Loucy (cell line): ENCODE measurements at regions not wholly inside any gene's neighbourhood (a gene's known extent, or its start where the extent isn't known, plus 50 kb on each side); places are given as distances from the start of the nearest gene placed in this dataset.

Source experiments
- CTCF ChIP-seq: fragments of 200-600 bp; sonication (generic); conservative IDR thresholded peaks from 2 replicates; pipeline ENCODE4 v1.5.1; 2014; ENCODE audit warnings: mild to moderate bottlenecking, antibody characterized with exemption, low read length
- EZH2phosphoT487 ChIP-seq: fragments of 200-600 bp; IDR thresholded peaks from 2 replicates; pipeline ENCODE4 v1.6.1; 2018; ENCODE audit warnings: antibody characterized with exemption, mild to moderate bottlenecking, moderate library complexity, borderline replicate concordance

DNA sequence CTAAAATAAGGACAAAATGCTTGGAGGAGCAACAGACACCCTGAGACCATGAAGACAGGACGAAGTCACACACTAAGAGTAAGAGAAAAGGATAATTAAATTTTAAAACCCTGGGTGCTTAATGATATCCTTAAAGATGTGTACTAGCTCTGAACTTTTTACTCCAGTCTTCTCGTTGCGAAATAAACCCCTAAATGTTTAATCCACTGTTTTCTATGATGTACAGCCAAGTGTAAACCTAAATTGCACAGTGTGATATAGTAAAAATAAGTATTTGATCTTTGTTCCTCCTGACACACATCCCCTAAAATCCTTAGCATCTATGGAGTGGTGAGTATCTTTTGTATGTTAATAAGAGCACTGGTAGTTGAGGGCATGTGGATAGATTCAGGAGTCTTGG is 157.5 kb upstream of the PKDCC start:
- TF ChIP-seq CTCF (no peak), EZH2phosphoT487 (no peak)
